IMR-90 (cell line): ENCODE measurements at regions not wholly inside any gene's neighbourhood (a gene's known extent, or its start where the extent isn't known, plus 50 kb on each side); places are given as distances from the start of the nearest gene placed in this dataset.

Experiments
- ATAC-seq: fragments of 200-7000 bp; cut with Tn5 transposase; 2 replicates; pipeline ENCODE4 v1.9.1; 2020; ENCODE audit warnings: low read depth, mild to moderate bottlenecking, moderate library complexity
- BruUV-seq: library from RNA; stranded (reverse); fragments of 400-500 nt; replicated peaks from 2 replicates; lab custom pipeline; 2021; lab: Mats Ljungman, UMichigan
- CTCF ChIA-PET: fragments of 300-600 bp; formaldehyde crosslinking; extraction: SDS; loops from one replicate; lab custom pipeline; 2021; ENCODE audit warnings: antibody characterized with exemption; lab: Yijun Ruan, JAX
- POLR2A ChIA-PET: fragments of 300-600 bp; sonication (Branson Sonifier 250); formaldehyde crosslinking; loops from one replicate; lab custom pipeline; 2022; ENCODE audit warnings: antibody characterized with exemption; ENCODE audit not compliant: unreplicated experiment; lab: Charles Lee
- DNase-seq: peaks from one replicate; pipeline ENCODE4 v3.0.0; 2013
- H2AFZ ChIP-seq: replicated peaks from 2 replicates; pipeline ENCODE3; 2013; ENCODE audit warnings: low read length, mild to moderate bottlenecking; ENCODE audit not compliant: poor library complexity
- H2AK5ac ChIP-seq: 2 replicates; pipeline ENCODE4 v1.6.1; 2013; ENCODE audit warnings: low read depth, low read length, inconsistent platforms
- H2AK9ac ChIP-seq: replicated peaks from 2 replicates; pipeline ENCODE3; 2013; ENCODE audit warnings: mild to moderate bottlenecking, low read depth, low read length, moderate library complexity; ENCODE audit not compliant: poor library complexity
- H2BK120ac ChIP-seq: 2 replicates; pipeline ENCODE4 v1.6.1; 2013; ENCODE audit warnings: low read depth, low read length, inconsistent platforms
- H2BK15ac ChIP-seq: 3 replicates; pipeline ENCODE4 v1.6.1; 2013; ENCODE audit warnings: low read depth, low read length, inconsistent platforms
- H2BK20ac ChIP-seq: 2 replicates; pipeline ENCODE4 v1.6.1; 2013; ENCODE audit warnings: low read depth, mild to moderate bottlenecking, inconsistent platforms, low read length, moderate library complexity
- H2BK5ac ChIP-seq: 2 replicates; pipeline ENCODE4 v1.6.1; 2013; ENCODE audit warnings: mild to moderate bottlenecking, low read depth, low read length, inconsistent platforms; ENCODE audit not compliant: poor library complexity, severe bottlenecking
- H3K14ac ChIP-seq: replicated peaks from 2 replicates; pipeline ENCODE4 v1.6.1; 2013; ENCODE audit warnings: low read depth, low read length, inconsistent platforms
- H3K18ac ChIP-seq: 2 replicates; pipeline ENCODE4 v1.6.1; 2013; ENCODE audit warnings: low read depth, low read length, control low read depth
- H3K23ac ChIP-seq: 2 replicates; pipeline ENCODE4 v1.6.1; 2013; ENCODE audit warnings: low read depth, low read length, inconsistent platforms
- H3K27ac ChIP-seq: 2 replicates; pipeline ENCODE4 v1.5.1; 2013; ENCODE audit warnings: mild to moderate bottlenecking, control low read depth, low read length; ENCODE audit not compliant: insufficient read depth
- H3K27me3 ChIP-seq: 2 replicates; pipeline ENCODE4 v1.6.1; 2013; ENCODE audit warnings: low read length; ENCODE audit not compliant: control insufficient read depth, insufficient read depth
- H3K36me3 ChIP-seq: 2 replicates; pipeline ENCODE4 v1.6.1; 2013; ENCODE audit warnings: low read length, mixed read lengths; ENCODE audit not compliant: control insufficient read depth, insufficient read depth
- H3K4ac ChIP-seq: 2 replicates; pipeline ENCODE4 v1.6.1; 2013; ENCODE audit warnings: low read depth, low read length, inconsistent platforms
- H3K4me1 ChIP-seq: 2 replicates; pipeline ENCODE4 v1.6.1; 2013; ENCODE audit warnings: low read length, mixed read lengths; ENCODE audit not compliant: control insufficient read depth, insufficient read depth
- H3K4me2 ChIP-seq: 2 replicates; pipeline ENCODE4 v1.6.1; 2013; ENCODE audit warnings: low read depth, mild to moderate bottlenecking, control low read depth, low read length, moderate library complexity
- H3K4me3 ChIP-seq: 2 replicates; pipeline ENCODE4 v1.5.1; 2013; ENCODE audit warnings: low read depth, mild to moderate bottlenecking, control low read depth, low read length, moderate library complexity; ENCODE audit not compliant: insufficient read depth
- H3K56ac ChIP-seq: 2 replicates; pipeline ENCODE4 v1.6.1; 2013; ENCODE audit warnings: low read length, inconsistent platforms; ENCODE audit not compliant: insufficient read depth; ENCODE audit errors: extremely low read depth
- H3K79me1 ChIP-seq, 2 experiments: 2 replicates each; pipeline ENCODE4 v1.6.1; 2013; ENCODE audit warnings: low read length in 2 of 2, inconsistent platforms in 1 of 2, low read depth in 1 of 2
- H3K9ac ChIP-seq: 2 replicates; pipeline ENCODE4 v1.6.1; 2013; ENCODE audit warnings: low read depth, low read length, control low read depth
- H3K9me1 ChIP-seq: 2 replicates; pipeline ENCODE4 v1.6.1; 2013; ENCODE audit warnings: low read length, inconsistent platforms; ENCODE audit not compliant: insufficient read depth
- H3K9me3 ChIP-seq: 2 replicates; pipeline ENCODE4 v1.6.1; 2013; ENCODE audit warnings: low read length; ENCODE audit not compliant: control insufficient read depth, insufficient read depth
- H4K20me1 ChIP-seq: 2 replicates; pipeline ENCODE4 v1.6.1; 2013; ENCODE audit warnings: low read length, inconsistent platforms; ENCODE audit not compliant: insufficient read depth
- H4K5ac ChIP-seq: 2 replicates; pipeline ENCODE4 v1.6.1; 2013; ENCODE audit warnings: mild to moderate bottlenecking, low read depth, low read length, control low read depth
- H4K8ac ChIP-seq, 2 experiments: 2 replicates each; pipeline ENCODE4 v1.6.1; 2013; ENCODE audit warnings: low read depth in 2 of 2, low read length in 2 of 2, control low read depth in 1 of 2, inconsistent platforms in 1 of 2
- H4K91ac ChIP-seq: 2 replicates; pipeline ENCODE4 v1.6.1; 2013; ENCODE audit warnings: low read depth, low read length, inconsistent platforms; ENCODE audit not compliant: insufficient read depth
- BHLHE40 ChIP-seq: fragments of 150-350 bp; IDR thresholded peaks from 2 replicates; pipeline ENCODE4 v1.6.1; 2016; ENCODE audit warnings: mild to moderate bottlenecking, low read depth, low read length
- CEBPB ChIP-seq: IDR thresholded peaks from 2 replicates; pipeline ENCODE4 v1.6.1; 2012; ENCODE audit warnings: low read depth, low read length, improper control_type of control experiment
- CHD1 ChIP-seq: IDR thresholded peaks from 2 replicates; pipeline ENCODE4 v1.6.1; 2012; ENCODE audit warnings: low read depth, low read length, improper control_type of control experiment
- FOS ChIP-seq: fragments of 150-350 bp; IDR thresholded peaks from 2 replicates; pipeline ENCODE4 v1.6.1; 2016; ENCODE audit warnings: low read depth, low read length
- MAFK ChIP-seq: IDR thresholded peaks from 2 replicates; pipeline ENCODE4 v1.6.1; 2012; ENCODE audit warnings: low read depth, low read length, improper control_type of control experiment
- MAZ ChIP-seq: IDR thresholded peaks from 2 replicates; pipeline ENCODE4 v1.6.1; 2012; ENCODE audit warnings: low read depth, mild to moderate bottlenecking, low read length, improper control_type of control experiment, moderate library complexity, borderline replicate concordance
- MXI1 ChIP-seq: IDR thresholded peaks from 2 replicates; pipeline ENCODE4 v1.6.1; 2012; ENCODE audit warnings: low read depth, mild to moderate bottlenecking, low read length, moderate library complexity, borderline replicate concordance
- NFE2L2 ChIP-seq: fragments of 150-350 bp; IDR thresholded peaks from 2 replicates; pipeline ENCODE4 v1.6.1; 2016; ENCODE audit warnings: low read depth, mild to moderate bottlenecking, low read length
- POLR2A ChIP-seq: IDR thresholded peaks from 2 replicates; pipeline ENCODE4 v1.6.1; 2012; ENCODE audit warnings: mild to moderate bottlenecking, low read depth, low read length
- RAD21 ChIP-seq: IDR thresholded peaks from 2 replicates; pipeline ENCODE4 v1.6.1; 2012; ENCODE audit warnings: low read length, improper control_type of control experiment
- RCOR1 ChIP-seq: IDR thresholded peaks from 2 replicates; pipeline ENCODE4 v1.6.1; 2012; ENCODE audit warnings: mild to moderate bottlenecking, low read length, improper control_type of control experiment; ENCODE audit not compliant: insufficient replicate concordance
- RFX5 ChIP-seq: IDR thresholded peaks from 2 replicates; pipeline ENCODE4 v1.8.0; 2012; ENCODE audit warnings: low read depth, mild to moderate bottlenecking, low read length, moderate library complexity
- SMC3 ChIP-seq: fragments of 150-350 bp; IDR thresholded peaks from 2 replicates; pipeline ENCODE4 v1.6.1; 2016; ENCODE audit warnings: low read depth, mild to moderate bottlenecking, antibody characterized with exemption, low read length, moderate library complexity
- WGBS, 2 experiments: methylation state at CpG; one replicate each; pipeline versions ENCODE4 v1.1.5 to v1.1.7; 2013; ENCODE audit warnings: missing lambda C conversion rate in 2 of 2; ENCODE audit not compliant: insufficient read length in 1 of 2; ENCODE audit errors: extremely low coverage in 2 of 2; 5-methylcytosine and 5-hydroxymethylcytosine counted together
- dilution Hi-C: fragments of 300-500 bp; cut with HindIII; formaldehyde crosslinking; loops from one replicate; pipeline ENCODE4 v1.14.3; 2018; ENCODE audit warnings: low sequenced_read_pairs; ENCODE audit not compliant: unreplicated experiment
- in situ Hi-C: fragments of 300-500 bp; cut with MboI; formaldehyde crosslinking; loops from 3 replicates; pipeline ENCODE4 v1.14.3; 2019; ENCODE audit warnings: low sequenced_read_pairs, inconsistent platforms, mixed read lengths
- intact Hi-C: fragments of 100-400 bp; cut with micrococcal nuclease; formaldehyde crosslinking; loops from 2 replicates; pipeline ENCODE4 v1.10.0; 2022
- TF ChIP-seq, protein P1 (sequence below): conservative IDR thresholded peaks from 2 replicates; pipeline ENCODE4 v1.5.1; 2012; ENCODE audit warnings: mild to moderate bottlenecking, low read depth, low read length, improper control_type of control experiment
- TF ChIP-seq, protein P2 (sequence below): fragments of 150-350 bp; IDR thresholded peaks from 2 replicates; pipeline ENCODE4 v1.6.1; 2017; ENCODE audit warnings: mild to moderate bottlenecking, antibody characterized with exemption, low read length, low read depth
- TF ChIP-seq, protein P3 (sequence below): fragments of 150-350 bp; IDR thresholded peaks from 2 replicates; pipeline ENCODE4 v1.6.1; 2016; ENCODE audit warnings: low read depth, mild to moderate bottlenecking, low read length, moderate library complexity, borderline replicate concordance

DNA sequence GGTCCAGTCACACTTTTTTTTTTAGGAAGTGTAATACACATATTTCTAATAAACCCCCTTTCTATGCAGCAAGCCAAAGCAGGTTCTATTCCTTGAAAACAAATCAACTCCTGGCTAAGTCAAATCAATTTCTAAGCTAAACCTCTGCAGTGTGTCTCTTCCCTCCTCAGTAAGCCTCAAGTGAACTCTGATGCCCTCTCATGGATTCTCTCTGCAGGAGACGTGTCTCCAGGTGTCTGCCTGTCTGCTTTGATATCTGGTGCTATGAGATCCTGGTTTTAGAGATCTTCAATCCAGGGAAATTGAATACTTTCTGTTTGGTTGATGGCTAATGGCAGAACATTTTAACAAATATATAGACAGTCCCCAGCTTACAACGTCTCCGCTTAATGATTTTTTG, 791.7 kb downstream of the AACS start:
- CTCF ChIA-PET: no interaction called here
- H3K18ac ChIP-seq: no peak overlapping the region
- no peak overlapping the region for H4K8ac ChIP-seq

More for the DNA sequence above, 791.7 kb downstream of the AACS start:
- H3K36me3 ChIP-seq: no peaks in the 10 kb centered on the region
- H3K4me3 ChIP-seq: no peak overlapping the region
- no peaks in the 10 kb centered on the region for H4K20me1 ChIP-seq
- dilution Hi-C loops (no loop called here), intact Hi-C loops (no loop called here), in situ Hi-C loops (no loop called here)
- POLR2A ChIA-PET: no interaction called here
- H3K9ac ChIP-seq: no peak overlapping the region
- no peak overlapping the region for H4K5ac ChIP-seq
- H2BK20ac ChIP-seq: no peak overlapping the region
- no peak overlapping the region for H2BK120ac ChIP-seq
- no peak overlapping the region for H3K14ac ChIP-seq
- DNase-seq: no peak
- TF ChIP-seq, protein P1, sequence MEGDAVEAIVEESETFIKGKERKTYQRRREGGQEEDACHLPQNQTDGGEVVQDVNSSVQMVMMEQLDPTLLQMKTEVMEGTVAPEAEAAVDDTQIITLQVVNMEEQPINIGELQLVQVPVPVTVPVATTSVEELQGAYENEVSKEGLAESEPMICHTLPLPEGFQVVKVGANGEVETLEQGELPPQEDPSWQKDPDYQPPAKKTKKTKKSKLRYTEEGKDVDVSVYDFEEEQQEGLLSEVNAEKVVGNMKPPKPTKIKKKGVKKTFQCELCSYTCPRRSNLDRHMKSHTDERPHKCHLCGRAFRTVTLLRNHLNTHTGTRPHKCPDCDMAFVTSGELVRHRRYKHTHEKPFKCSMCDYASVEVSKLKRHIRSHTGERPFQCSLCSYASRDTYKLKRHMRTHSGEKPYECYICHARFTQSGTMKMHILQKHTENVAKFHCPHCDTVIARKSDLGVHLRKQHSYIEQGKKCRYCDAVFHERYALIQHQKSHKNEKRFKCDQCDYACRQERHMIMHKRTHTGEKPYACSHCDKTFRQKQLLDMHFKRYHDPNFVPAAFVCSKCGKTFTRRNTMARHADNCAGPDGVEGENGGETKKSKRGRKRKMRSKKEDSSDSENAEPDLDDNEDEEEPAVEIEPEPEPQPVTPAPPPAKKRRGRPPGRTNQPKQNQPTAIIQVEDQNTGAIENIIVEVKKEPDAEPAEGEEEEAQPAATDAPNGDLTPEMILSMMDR: no peak
- TF ChIP-seq SMC3: no peak
- TF ChIP-seq FOS: no peak
- no peak for TF ChIP-seq MAZ
- TF ChIP-seq, protein P2, sequence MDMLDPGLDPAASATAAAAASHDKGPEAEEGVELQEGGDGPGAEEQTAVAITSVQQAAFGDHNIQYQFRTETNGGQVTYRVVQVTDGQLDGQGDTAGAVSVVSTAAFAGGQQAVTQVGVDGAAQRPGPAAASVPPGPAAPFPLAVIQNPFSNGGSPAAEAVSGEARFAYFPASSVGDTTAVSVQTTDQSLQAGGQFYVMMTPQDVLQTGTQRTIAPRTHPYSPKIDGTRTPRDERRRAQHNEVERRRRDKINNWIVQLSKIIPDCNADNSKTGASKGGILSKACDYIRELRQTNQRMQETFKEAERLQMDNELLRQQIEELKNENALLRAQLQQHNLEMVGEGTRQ: no peak
- TF ChIP-seq CEBPB: no peak
- no peak for TF ChIP-seq MXI1
- no peak for TF ChIP-seq RCOR1
- TF ChIP-seq BHLHE40: no peak
- TF ChIP-seq NFE2L2: no peak
- no peak for TF ChIP-seq RFX5
- TF ChIP-seq, protein P3, sequence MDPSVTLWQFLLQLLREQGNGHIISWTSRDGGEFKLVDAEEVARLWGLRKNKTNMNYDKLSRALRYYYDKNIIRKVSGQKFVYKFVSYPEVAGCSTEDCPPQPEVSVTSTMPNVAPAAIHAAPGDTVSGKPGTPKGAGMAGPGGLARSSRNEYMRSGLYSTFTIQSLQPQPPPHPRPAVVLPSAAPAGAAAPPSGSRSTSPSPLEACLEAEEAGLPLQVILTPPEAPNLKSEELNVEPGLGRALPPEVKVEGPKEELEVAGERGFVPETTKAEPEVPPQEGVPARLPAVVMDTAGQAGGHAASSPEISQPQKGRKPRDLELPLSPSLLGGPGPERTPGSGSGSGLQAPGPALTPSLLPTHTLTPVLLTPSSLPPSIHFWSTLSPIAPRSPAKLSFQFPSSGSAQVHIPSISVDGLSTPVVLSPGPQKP: no peak
- no peak for TF ChIP-seq CHD1
- TF ChIP-seq POLR2A: no peak
- no peak for TF ChIP-seq RAD21
- TF ChIP-seq MAFK: no peak
- no peak overlapping the region for H3K23ac ChIP-seq
- H4K91ac ChIP-seq: no peak overlapping the region
- BruUV-seq: no TSS peak
- H2AK5ac ChIP-seq: no peak overlapping the region
- no peak overlapping the region for H2AK9ac ChIP-seq
- H2BK15ac ChIP-seq: no peak overlapping the region
- H2BK5ac ChIP-seq: no peak overlapping the region
- no peak overlapping the region for H3K27ac ChIP-seq
- no peaks in the 10 kb centered on the region for H3K79me1 ChIP-seq
- H3K9me3 ChIP-seq: peaks cover 10% of the 10 kb centered on the region
- H3K56ac ChIP-seq: no peak overlapping the region
- H3K4me1 ChIP-seq: no peaks in the 10 kb centered on the region
- no CpG with 5 or more reads among the region's 3 CpGs for WGBS, 2 experiments
- H3K4me2 ChIP-seq: no peak overlapping the region
- H2AFZ ChIP-seq: no peak overlapping the region
- no peaks in the 10 kb centered on the region for H3K9me1 ChIP-seq
- no peaks in the 10 kb centered on the region for H3K27me3 ChIP-seq
- no peak overlapping the region for H3K4ac ChIP-seq
- ATAC-seq: no peak
